HG03139 (cell line): ENCODE measurements at regions not wholly inside any gene's neighbourhood (a gene's known extent, or its start where the extent isn't known, plus 50 kb on each side); places are given as distances from the start of the nearest gene placed in this dataset.

Experiments used
- ATAC-seq: cut with Tn5 transposase; IDR thresholded peaks from one replicate; pipeline ENCODE4 v1.9.1; 2021; ENCODE audit not compliant: unreplicated experiment

GRCh38 chr3:4021162-4021561 lies 221.9 kb downstream of the LRRN1 start:
- ATAC-seq = no peak

GRCh38 chr3:4029135-4029534 lies 229.9 kb downstream of the LRRN1 start:
- ATAC-seq = no peak

- ATAC-seq = no peak
These were observed 231.4 kb downstream of the LRRN1 start for GRCh38 chr3:4030624-4031023.

GRCh38 chr3:4033296-4033695 lies 234.1 kb downstream of the LRRN1 start:
- no peak for ATAC-seq

- no peak for ATAC-seq
These were observed 236.8 kb downstream of the LRRN1 start for GRCh38 chr3:4036046-4036445.

- no peak for ATAC-seq
These were observed 239.1 kb downstream of the LRRN1 start for GRCh38 chr3:4038351-4038750.

- no peak for ATAC-seq
These were observed 242.8 kb downstream of the LRRN1 start for GRCh38 chr3:4042070-4042469.

- ATAC-seq = no peak
These were observed 243.6 kb downstream of the LRRN1 start for GRCh38 chr3:4042869-4043268.

GRCh38 chr3:4043867-4044575 lies 244.8 kb downstream of the LRRN1 start:
- ATAC-seq = no peak

- ATAC-seq = no peak
These were observed 245.4 kb downstream of the LRRN1 start for GRCh38 chr3:4044619-4045018.

- no peak for ATAC-seq
These were observed 246.5 kb downstream of the LRRN1 start for GRCh38 chr3:4045756-4046155.

- no peak for ATAC-seq
These were observed 248.1 kb downstream of the LRRN1 start for GRCh38 chr3:4047366-4047765.

- ATAC-seq = no peak
These were observed 250.5 kb upstream of the SETMAR start for GRCh38 chr3:4052706-4053105.

- no peak for ATAC-seq
These were observed 249.2 kb upstream of the SETMAR start for GRCh38 chr3:4053975-4054374.

- no peak for ATAC-seq
These were observed 243.1 kb upstream of the SETMAR start for GRCh38 chr3:4060064-4060463.

GRCh38 chr3:4060603-4061002 lies 242.6 kb upstream of the SETMAR start:
- no peak for ATAC-seq

GRCh38 chr3:4061195-4061594 lies 242.0 kb upstream of the SETMAR start:
- no peak for ATAC-seq

GRCh38 chr3:4061783-4062360 lies 241.3 kb upstream of the SETMAR start:
- ATAC-seq = no peak

- no peak for ATAC-seq
These were observed 240.5 kb upstream of the SETMAR start for GRCh38 chr3:4062621-4063020.

- no peak for ATAC-seq
These were observed 239.1 kb upstream of the SETMAR start for GRCh38 chr3:4063916-4064574.

GRCh38 chr3:4065085-4065484 lies 238.1 kb upstream of the SETMAR start:
- ATAC-seq = peak; percentile 43

GRCh38 chr3:4065554-4065953 lies 237.6 kb upstream of the SETMAR start:
- ATAC-seq = no peak
